ENCODE measurements at regions not wholly inside any gene's neighbourhood (a gene's known extent, or its start where the extent isn't known, plus 50 kb on each side); places are given as distances from the start of the nearest gene placed in this dataset.

DNA sequence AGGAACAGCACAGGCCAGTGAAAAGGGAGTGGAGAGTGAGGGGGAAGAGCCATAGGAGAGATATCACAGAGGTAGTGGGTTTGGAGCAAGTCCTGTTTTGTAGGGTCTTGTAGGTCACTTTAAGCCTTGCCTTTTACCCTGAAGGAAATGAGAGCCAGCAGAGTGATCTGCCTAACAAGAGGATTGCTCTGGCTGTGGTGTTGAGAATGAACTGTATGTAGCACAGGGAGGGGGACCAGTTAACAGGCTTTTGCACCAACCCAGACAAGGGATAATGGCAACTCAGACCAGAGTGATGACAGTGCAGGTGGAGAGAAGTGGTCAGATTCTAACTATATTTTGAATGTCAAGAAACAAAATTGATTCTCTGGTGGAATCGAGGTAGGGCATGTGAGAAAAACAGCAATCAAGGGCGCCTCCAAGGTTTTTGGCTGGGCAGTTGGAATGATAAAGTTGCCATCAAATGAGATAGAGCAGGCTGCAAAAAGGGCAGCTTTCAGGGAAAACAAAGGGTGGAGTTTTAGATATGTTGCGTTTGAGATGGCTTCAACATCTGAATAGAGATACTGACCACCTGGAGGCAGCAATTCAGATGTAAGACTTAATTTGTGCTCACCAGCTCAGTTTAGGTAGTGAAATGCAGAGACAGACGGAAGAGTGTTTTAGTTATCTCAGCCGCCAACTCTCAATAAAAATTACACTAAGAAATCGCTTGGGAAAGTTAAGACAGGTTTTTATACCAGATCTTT, 134.4 kb upstream of the BTBD3 start:
- Histone ChIP-seq H3K27ac (ENCODE audit: insufficient read depth, low read length) (no peak overlapping the region), H3K27me3 (ENCODE audit: control insufficient read depth, insufficient read depth, low read length) (no peaks in the 10 kb centered on the region), H3K9me3 (ENCODE audit: control insufficient read depth, insufficient read depth, low read length) (no peaks in the 10 kb centered on the region), H3K56ac (ENCODE audit: extremely low read depth, insufficient read depth, low read length) (no peak overlapping the region), H3K18ac (ENCODE audit: low read depth, low read length) (no peak overlapping the region), H2BK120ac (ENCODE audit: low read depth, low read length) (no peak overlapping the region), H3K4me3 (ENCODE audit: insufficient read depth, low read depth, low read length) (no peak overlapping the region), H4K91ac (ENCODE audit: insufficient read depth, low read depth, low read length) (no peak overlapping the region), H3K4me1 (ENCODE audit: control insufficient read depth, insufficient read depth, low read length) (peaks cover 2% of the 10 kb centered on the region; the same call in 1 of the 2 replicates), H3K14ac (replicated peaks; ENCODE audit: low read depth, low read length) (no peak overlapping the region), H2BK5ac (ENCODE audit: low read depth, low read length, poor library complexity, severe bottlenecking) (no peak overlapping the region), H3K9me1 (ENCODE audit: insufficient read depth, low read length) (no peaks in the 10 kb centered on the region), H2BK15ac (ENCODE audit: low read depth, low read length) (no peak overlapping the region), H2AK9ac (replicated peaks; ENCODE audit: low read depth, low read length, poor library complexity) (no peak overlapping the region), H3K9ac (ENCODE audit: low read depth, low read length) (no peak overlapping the region), H3K23ac (ENCODE audit: low read depth, low read length) (no peak overlapping the region), H4K20me1 (ENCODE audit: insufficient read depth, low read length) (no peaks in the 10 kb centered on the region), H4K5ac (ENCODE audit: low read depth, low read length) (no peak overlapping the region), H3K4me2 (ENCODE audit: low read depth, low read length) (no peak overlapping the region), H2BK20ac (ENCODE audit: low read depth, low read length) (no peak overlapping the region), H2AK5ac (ENCODE audit: low read depth, low read length) (no peak overlapping the region), H3K4ac (ENCODE audit: low read depth, low read length) (no peak overlapping the region), H2AFZ (replicated peaks; ENCODE audit: low read length, poor library complexity) (no peak overlapping the region), H3K36me3 (ENCODE audit: control insufficient read depth, insufficient read depth, low read length) (no peaks in the 10 kb centered on the region), H4K8ac (ENCODE audit: low read depth in 2 of 2, low read length in 2 of 2) (no peak overlapping the region), H3K79me1 (ENCODE audit: low read depth in 1 of 2, low read length in 2 of 2) (no peaks in the 10 kb centered on the region)
- intact Hi-C loops (cut with micrococcal nuclease) (no loop called here), in situ Hi-C loops (cut with MboI; ENCODE audit: low sequenced_read_pairs) (no loop called here), dilution Hi-C loops (cut with HindIII; ENCODE audit: low sequenced_read_pairs, unreplicated experiment) (no loop called here)
- no peak for TF ChIP-seq RCOR1 (IDR thresholded peaks at IDR 0.05; ENCODE audit: insufficient replicate concordance, low read length)
- TF ChIP-seq, protein P1, sequence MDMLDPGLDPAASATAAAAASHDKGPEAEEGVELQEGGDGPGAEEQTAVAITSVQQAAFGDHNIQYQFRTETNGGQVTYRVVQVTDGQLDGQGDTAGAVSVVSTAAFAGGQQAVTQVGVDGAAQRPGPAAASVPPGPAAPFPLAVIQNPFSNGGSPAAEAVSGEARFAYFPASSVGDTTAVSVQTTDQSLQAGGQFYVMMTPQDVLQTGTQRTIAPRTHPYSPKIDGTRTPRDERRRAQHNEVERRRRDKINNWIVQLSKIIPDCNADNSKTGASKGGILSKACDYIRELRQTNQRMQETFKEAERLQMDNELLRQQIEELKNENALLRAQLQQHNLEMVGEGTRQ (IDR thresholded peaks at IDR 0.05; ENCODE audit: low read depth, low read length), result no peak
- ChIA-PET CTCF (interaction anchor here (0.5 kb wide), 1 partner anchor 290 kb away, joined by 3 read pairs; no protein-coding TSS in a partner anchor), POLR2A (ENCODE audit: unreplicated experiment) (no interaction called here)
- no TSS peak for BruUV-seq (replicated peaks)
- no peak for DNase-seq
- no CpG with 5 or more reads among the region's 6 CpGs for WGBS, 2 experiments (ENCODE audit: extremely low coverage in 2 of 2, insufficient read length in 1 of 2)
- no peak for ATAC-seq (ENCODE audit: low read depth)
